NB4 (cell line): ENCODE measurements at regions not wholly inside any gene's neighbourhood (a gene's known extent, or its start where the extent isn't known, plus 50 kb on each side); places are given as distances from the start of the nearest gene placed in this dataset.

ENCODE experiments used
- DNase-seq: peaks from one replicate; pipeline ENCODE4 v3.0.0; 2010; ENCODE audit warnings: low read depth
- H3K4me3 ChIP-seq: one replicate; pipeline ENCODE4 v1.5.1; 2011; ENCODE audit warnings: mild to moderate bottlenecking, low read depth, low read length, moderate library complexity
- MYC ChIP-seq: IDR thresholded peaks from 2 replicates; pipeline ENCODE4 v1.6.1; 2011; ENCODE audit warnings: low read depth, low read length
- POLR2A ChIP-seq: IDR thresholded peaks from 2 replicates; pipeline ENCODE4 v1.6.1; 2011; ENCODE audit warnings: mild to moderate bottlenecking; ENCODE audit not compliant: insufficient read length; ENCODE audit errors: extremely low read depth
- TF ChIP-seq, protein P1 (sequence below): IDR thresholded peaks from one replicate; pipeline ENCODE4 v1.5.1; 2012; ENCODE audit warnings: low read depth, low read length
- TF ChIP-seq, protein P2 (sequence below): IDR thresholded peaks from 2 replicates; pipeline ENCODE4 v1.6.1; 2011; ENCODE audit warnings: low read depth, low read length

DNA sequence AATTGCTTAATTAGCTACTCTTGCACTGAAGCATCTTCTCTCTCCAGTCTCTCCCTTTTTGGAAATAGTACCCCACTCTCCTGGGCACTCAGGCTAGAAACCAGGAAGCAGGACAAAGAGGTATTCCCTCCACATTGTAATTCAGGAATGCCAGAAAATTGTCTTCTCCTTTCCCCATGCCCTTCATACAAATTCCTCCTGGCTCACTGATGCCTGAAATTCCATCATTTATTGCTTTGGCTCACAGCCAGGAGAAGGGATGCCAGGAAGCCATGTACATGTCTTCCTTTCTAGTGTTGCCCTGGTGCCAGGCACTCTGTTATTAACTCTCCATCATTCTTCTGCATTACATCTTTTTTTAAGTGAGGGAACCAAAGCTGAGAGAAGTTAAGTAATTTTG lies 716.5 kb upstream of the C9orf72 start:
- no peak overlapping the region for H3K4me3 ChIP-seq
- TF ChIP-seq, protein P1, sequence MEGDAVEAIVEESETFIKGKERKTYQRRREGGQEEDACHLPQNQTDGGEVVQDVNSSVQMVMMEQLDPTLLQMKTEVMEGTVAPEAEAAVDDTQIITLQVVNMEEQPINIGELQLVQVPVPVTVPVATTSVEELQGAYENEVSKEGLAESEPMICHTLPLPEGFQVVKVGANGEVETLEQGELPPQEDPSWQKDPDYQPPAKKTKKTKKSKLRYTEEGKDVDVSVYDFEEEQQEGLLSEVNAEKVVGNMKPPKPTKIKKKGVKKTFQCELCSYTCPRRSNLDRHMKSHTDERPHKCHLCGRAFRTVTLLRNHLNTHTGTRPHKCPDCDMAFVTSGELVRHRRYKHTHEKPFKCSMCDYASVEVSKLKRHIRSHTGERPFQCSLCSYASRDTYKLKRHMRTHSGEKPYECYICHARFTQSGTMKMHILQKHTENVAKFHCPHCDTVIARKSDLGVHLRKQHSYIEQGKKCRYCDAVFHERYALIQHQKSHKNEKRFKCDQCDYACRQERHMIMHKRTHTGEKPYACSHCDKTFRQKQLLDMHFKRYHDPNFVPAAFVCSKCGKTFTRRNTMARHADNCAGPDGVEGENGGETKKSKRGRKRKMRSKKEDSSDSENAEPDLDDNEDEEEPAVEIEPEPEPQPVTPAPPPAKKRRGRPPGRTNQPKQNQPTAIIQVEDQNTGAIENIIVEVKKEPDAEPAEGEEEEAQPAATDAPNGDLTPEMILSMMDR, result no peak
- TF ChIP-seq, protein P2, sequence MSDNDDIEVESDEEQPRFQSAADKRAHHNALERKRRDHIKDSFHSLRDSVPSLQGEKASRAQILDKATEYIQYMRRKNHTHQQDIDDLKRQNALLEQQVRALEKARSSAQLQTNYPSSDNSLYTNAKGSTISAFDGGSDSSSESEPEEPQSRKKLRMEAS, result no peak
- TF ChIP-seq POLR2A (no peak), MYC (no peak)
- no peak for DNase-seq

DNA sequence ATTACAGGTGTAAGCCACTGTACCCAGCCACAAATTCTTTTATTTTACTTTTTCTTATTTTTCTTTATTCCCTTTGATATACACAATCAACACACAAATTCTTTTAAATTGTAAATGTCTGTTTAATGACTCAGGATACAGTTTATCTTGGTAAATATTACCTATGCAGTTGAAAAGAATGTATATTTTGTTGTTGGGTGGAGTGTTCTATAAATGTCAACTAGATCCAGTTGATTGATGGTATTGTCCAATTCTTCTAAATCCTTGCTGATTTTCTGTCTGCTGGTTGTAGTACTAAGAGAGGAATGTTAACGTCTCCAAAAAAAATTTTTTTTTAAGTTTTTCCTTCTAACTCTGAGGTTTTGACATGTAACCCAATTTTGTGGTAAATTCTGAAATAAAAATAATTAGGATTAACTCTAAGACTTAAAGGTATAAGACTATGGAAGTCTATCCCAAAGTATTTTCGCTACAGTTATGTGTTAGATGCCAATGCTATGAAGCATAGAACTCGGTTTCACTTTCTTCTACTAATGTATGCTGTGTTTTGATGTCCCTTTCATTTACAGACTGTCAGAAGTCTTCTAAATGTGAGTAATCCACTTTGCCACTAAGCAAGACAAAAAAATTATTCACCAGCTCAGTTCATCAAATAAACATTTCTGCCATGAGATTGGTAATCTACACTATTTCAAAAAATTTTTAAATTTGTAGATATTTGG lies 720.2 kb upstream of the C9orf72 start:
- DNase-seq, result no peak
- H3K4me3 ChIP-seq, result no peak overlapping the region
- TF ChIP-seq, protein P1, result no peak
- no peak for TF ChIP-seq MYC
- TF ChIP-seq, protein P2, result no peak

DNA sequence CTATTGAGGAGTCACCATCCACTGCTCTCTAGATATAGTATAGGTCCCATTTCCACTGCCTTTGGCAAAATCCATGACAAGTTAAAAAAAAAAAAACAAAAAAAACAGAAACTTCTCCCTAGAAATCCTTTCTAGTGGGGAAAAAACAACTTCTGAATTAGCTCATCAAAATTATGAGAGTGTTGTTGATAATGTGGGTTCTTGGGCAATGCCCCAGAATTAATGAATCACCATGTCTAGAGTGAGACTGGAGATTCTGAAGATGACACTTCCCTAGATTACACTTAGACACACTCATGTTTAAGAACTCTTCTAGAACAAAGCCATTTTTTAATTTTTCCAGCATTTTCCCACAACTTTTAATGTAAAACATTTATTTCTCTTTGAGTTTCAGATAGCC lies 728.0 kb upstream of the C9orf72 start:
- no peak overlapping the region for H3K4me3 ChIP-seq
- TF ChIP-seq MYC (no peak), POLR2A (no peak)
- TF ChIP-seq, protein P1, result no peak
- TF ChIP-seq, protein P2, result no peak
- DNase-seq, result no peak

DNA sequence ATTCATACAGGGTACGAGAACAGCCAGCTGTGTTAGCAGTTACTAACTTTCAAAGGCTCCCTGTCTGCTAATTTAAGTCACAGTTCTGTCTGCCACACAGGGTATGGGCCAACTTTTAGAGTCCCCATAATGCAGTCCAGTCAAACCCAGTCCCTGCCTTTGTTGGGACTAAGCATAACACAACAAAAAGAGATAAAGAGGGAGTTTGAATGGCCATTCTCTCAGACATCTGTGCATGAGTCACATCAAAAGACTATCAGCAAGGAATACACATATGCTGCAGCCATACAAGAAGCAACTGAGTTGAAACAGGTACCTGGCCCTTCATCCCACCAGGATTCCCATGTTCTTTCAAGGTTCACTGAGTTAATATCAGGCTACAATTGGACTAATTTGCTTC lies 744.5 kb upstream of the C9orf72 start:
- no peak overlapping the region for H3K4me3 ChIP-seq
- TF ChIP-seq, protein P2, result no peak
- TF ChIP-seq, protein P1, result no peak
- TF ChIP-seq POLR2A (no peak), MYC (no peak)
- no peak for DNase-seq

DNA sequence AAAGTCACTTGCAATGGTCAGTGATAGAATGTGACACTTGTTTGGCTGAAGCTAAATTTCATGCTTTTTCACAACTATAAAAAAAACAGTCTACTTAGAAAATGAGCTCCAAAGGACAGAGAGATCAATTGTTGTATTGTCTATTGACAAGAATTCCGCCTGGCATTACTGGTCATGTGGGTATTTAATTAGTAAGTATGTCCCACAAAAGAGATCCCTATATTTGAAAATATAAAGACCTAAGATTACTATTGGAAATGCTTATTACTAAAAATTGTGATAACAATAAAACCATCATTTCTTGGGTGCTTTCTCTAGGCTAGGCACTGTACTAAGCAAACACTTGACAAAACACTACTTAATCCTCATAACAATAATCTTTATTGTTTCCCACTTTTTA lies 745.2 kb upstream of the C9orf72 start:
- TF ChIP-seq POLR2A (no peak), MYC (no peak)
- TF ChIP-seq, protein P2, result no peak
- TF ChIP-seq, protein P1, result no peak
- no peak overlapping the region for H3K4me3 ChIP-seq
- DNase-seq, result no peak

DNA sequence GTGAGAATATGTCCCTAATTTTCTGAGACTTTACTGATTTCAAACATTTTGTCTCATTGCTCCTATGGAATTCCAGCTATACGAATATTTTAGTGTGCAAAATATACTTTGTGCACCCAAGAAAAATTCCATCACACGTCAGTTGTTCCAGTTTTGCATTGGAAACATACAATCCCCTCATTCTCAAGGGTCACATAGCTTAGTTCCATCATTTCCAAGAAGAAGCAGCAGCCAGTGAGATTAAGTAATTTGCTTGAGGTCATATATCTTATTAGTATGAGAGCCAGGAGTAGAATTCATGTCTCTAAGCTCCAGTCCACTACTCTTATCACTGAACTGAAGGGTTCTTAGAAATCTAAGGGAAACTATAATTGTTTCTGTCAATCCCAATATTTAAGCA lies 746.7 kb upstream of the C9orf72 start:
- no peak overlapping the region for H3K4me3 ChIP-seq
- DNase-seq, result no peak
- TF ChIP-seq, protein P2, result no peak
- TF ChIP-seq, protein P1, result no peak
- TF ChIP-seq MYC (no peak), POLR2A (no peak)
